PC-3 (cell line): ENCODE measurements at regions not wholly inside any gene's neighbourhood (a gene's known extent, or its start where the extent isn't known, plus 50 kb on each side); places are given as distances from the start of the nearest gene placed in this dataset.
A peak's percentile ranks its signal among the peaks of the same experiment; 100 is the strongest.

Experiments
- ATAC-seq: fragments of 200-7000 bp; cut with Tn5 transposase; 2 replicates; pipeline ENCODE4 v1.9.1; 2020; ENCODE audit warnings: mild to moderate bottlenecking, moderate library complexity
- BruUV-seq: library from RNA; stranded (reverse); fragments of 400-500 nt; replicated peaks from 2 replicates; lab custom pipeline; 2021; lab: Mats Ljungman, UMichigan
- CTCF ChIA-PET: fragments of 300-600 bp; sonication (Branson Sonifier 250); formaldehyde crosslinking; loops from one replicate; lab custom pipeline; 2022; ENCODE audit warnings: antibody characterized with exemption; lab: Charles Lee
- POLR2A ChIA-PET: fragments of 300-600 bp; sonication (Branson Sonifier 250); formaldehyde crosslinking; loops from one replicate; lab custom pipeline; 2022; ENCODE audit warnings: antibody characterized with exemption; ENCODE audit not compliant: unreplicated experiment; lab: Charles Lee
- DNase-seq: peaks from one replicate; pipeline ENCODE4 v3.0.0-alpha.2; 2015
- H2AFZ ChIP-seq: fragments of 300-600 bp; sonication (generic); 2 replicates; pipeline ENCODE4 v1.6.0; 2016; ENCODE audit warnings: antibody characterized with exemption, low read length
- H3F3A ChIP-seq: fragments of 300-600 bp; sonication (generic); one replicate; pipeline ENCODE4 v1.6.0; 2017; ENCODE audit warnings: antibody characterized with exemption, low read length, control low read depth, mild to moderate bottlenecking; ENCODE audit not compliant: unreplicated experiment
- H3K27ac ChIP-seq: fragments of 300-600 bp; sonication (generic); 2 replicates; pipeline ENCODE4 v1.5.1; 2016; ENCODE audit warnings: mild to moderate bottlenecking, low read length
- H3K27me3 ChIP-seq: fragments of 300-600 bp; sonication (generic); 2 replicates; pipeline ENCODE4 v1.6.1; 2016; ENCODE audit warnings: low read length, mixed read lengths
- H3K36me3 ChIP-seq: fragments of 300-600 bp; sonication (generic); 2 replicates; pipeline ENCODE4 v1.6.1; 2016; ENCODE audit warnings: low read depth, mixed run types, low read length, mixed read lengths
- H3K4me1 ChIP-seq: fragments of 300-600 bp; sonication (generic); 2 replicates; pipeline ENCODE4 v1.5.1; 2016; ENCODE audit warnings: low read length; ENCODE audit not compliant: insufficient read depth
- H3K4me2 ChIP-seq: fragments of 300-600 bp; sonication (generic); 2 replicates; pipeline ENCODE4 v1.6.0; 2016; ENCODE audit warnings: low read length
- H3K4me3 ChIP-seq: fragments of 300-600 bp; sonication (generic); 2 replicates; pipeline ENCODE4 v1.5.1; 2016; ENCODE audit warnings: mild to moderate bottlenecking, low read length, mixed read lengths
- H3K79me2 ChIP-seq: fragments of 300-600 bp; sonication (generic); 2 replicates; pipeline ENCODE4 v1.6.1; 2017; ENCODE audit warnings: low read length, mixed read lengths
- H3K9ac ChIP-seq: fragments of 300-600 bp; sonication (generic); 2 replicates; pipeline ENCODE4 v1.6.0; 2016; ENCODE audit warnings: mild to moderate bottlenecking, low read length
- H3K9me2 ChIP-seq: fragments of 300-600 bp; sonication (generic); replicated peaks from 2 replicates; pipeline ENCODE4 v1.6.1; 2016; ENCODE audit warnings: mixed run types, low read length, mixed read lengths
- H3K9me3 ChIP-seq: fragments of 300-600 bp; sonication (generic); 2 replicates; pipeline ENCODE4 v1.6.1; 2016; ENCODE audit warnings: low read length, mixed read lengths
- H4K20me1 ChIP-seq: fragments of 300-600 bp; sonication (generic); 2 replicates; pipeline ENCODE4 v1.6.1; 2016; ENCODE audit warnings: low read length, mixed read lengths
- CTCF ChIP-seq: fragments of 300-600 bp; sonication (generic); conservative IDR thresholded peaks from 2 replicates; pipeline ENCODE4 v1.5.1; 2017; ENCODE audit warnings: antibody characterized with exemption, low read depth, mild to moderate bottlenecking, low read length
- EZH2 ChIP-seq: fragments of 300-600 bp; sonication (generic); IDR thresholded peaks from one replicate; pipeline ENCODE4 v1.6.1; 2017; ENCODE audit warnings: antibody characterized with exemption, mild to moderate bottlenecking, low read length; ENCODE audit not compliant: unreplicated experiment
- EZH2phosphoT487 ChIP-seq: fragments of 300-600 bp; sonication (generic); IDR thresholded peaks from 2 replicates; pipeline ENCODE4 v1.6.1; 2018; ENCODE audit warnings: mild to moderate bottlenecking, antibody characterized with exemption, low read length, borderline replicate concordance
- intact Hi-C: fragments of 100-400 bp; cut with micrococcal nuclease; formaldehyde crosslinking; loops from 2 replicates; pipeline ENCODE4 v1.9.0; 2023

- Histone ChIP-seq H4K20me1 (no peaks in the 10 kb centered on the region), H3K9me2 (no peaks in the 10 kb centered on the region), H3K9ac (no peak overlapping the region), H3K4me2 (no peak overlapping the region), H3F3A (no peaks in the 10 kb centered on the region), H2AFZ (no peak overlapping the region), H3K36me3 (no peaks in the 10 kb centered on the region), H3K27ac (no peak overlapping the region), H3K9me3 (no peaks in the 10 kb centered on the region), H3K4me3 (no peak overlapping the region), H3K27me3 (no peaks in the 10 kb centered on the region), H3K4me1 (no peaks in the 10 kb centered on the region), H3K79me2 (no peaks in the 10 kb centered on the region)
- CTCF ChIA-PET: interaction anchor here (0.6 kb wide), 1 partner anchor 1104 kb away, joined by 7 read pairs; no protein-coding TSS in a partner anchor
- intact Hi-C loops: no loop called here
- BruUV-seq: no TSS peak
- no peak for ATAC-seq
- no peak for DNase-seq
- TF ChIP-seq EZH2phosphoT487: no peak
- no peak for TF ChIP-seq EZH2
- TF ChIP-seq CTCF: no peak
- POLR2A ChIA-PET: no interaction called here
Observed at GRCh38 chr14:52202151-52202550, 65.3 kb upstream of the PTGDR start.

- Histone ChIP-seq H3K36me3 (no peaks in the 10 kb centered on the region), H3K9ac (no peak overlapping the region), H3K4me1 (peaks cover 26% of the 10 kb centered on the region), H3K9me3 (no peaks in the 10 kb centered on the region), H3K4me3 (no peak overlapping the region), H4K20me1 (no peaks in the 10 kb centered on the region), H3K79me2 (no peaks in the 10 kb centered on the region), H3K9me2 (no peaks in the 10 kb centered on the region), H3K27ac (peak overlapping the region; percentile 36), H3F3A (no peaks in the 10 kb centered on the region), H3K4me2 (peak overlapping the region; percentile 14; the same call in 1 of the 2 replicates), H2AFZ (no peak overlapping the region), H3K27me3 (no peaks in the 10 kb centered on the region)
- intact Hi-C loops: no loop called here
- peak; percentile 78 for ATAC-seq
- TF ChIP-seq CTCF (no peak), EZH2 (no peak), EZH2phosphoT487 (no peak)
- POLR2A ChIA-PET: no interaction called here
- peak; percentile 70 for DNase-seq
- no TSS peak for BruUV-seq
- CTCF ChIA-PET: no interaction called here
Observed at GRCh38 chr14:52190337-52190931, 77.1 kb upstream of the PTGDR start.

GRCh38 chr14:52189325-52189724 lies 78.2 kb upstream of the PTGDR start:
- no peak overlapping the region for H2AFZ ChIP-seq
- no peak overlapping the region for H3K4me3 ChIP-seq
- intact Hi-C loops: no loop called here
- peak overlapping the region; percentile 47 for H3K4me2 ChIP-seq
- H3F3A ChIP-seq: no peaks in the 10 kb centered on the region
- no peaks in the 10 kb centered on the region for H3K9me2 ChIP-seq
- H3K9ac ChIP-seq: no peak overlapping the region
- peak overlapping the region; percentile 55 for H3K27ac ChIP-seq
- POLR2A ChIA-PET: no interaction called here
- H4K20me1 ChIP-seq: no peaks in the 10 kb centered on the region
- no peaks in the 10 kb centered on the region for H3K79me2 ChIP-seq
- CTCF ChIA-PET: no interaction called here
- H3K4me1 ChIP-seq: peaks cover 26% of the 10 kb centered on the region
- TF ChIP-seq EZH2 (no peak), EZH2phosphoT487 (no peak), CTCF (no peak)
- DNase-seq (peak; percentile 55), ATAC-seq (peak; percentile 19)
- no TSS peak for BruUV-seq
- no peaks in the 10 kb centered on the region for H3K36me3 ChIP-seq
- H3K27me3 ChIP-seq: no peaks in the 10 kb centered on the region
- H3K9me3 ChIP-seq: no peaks in the 10 kb centered on the region
